Astrocyte of the spinal cord (primary cell): ENCODE measurements at regions not wholly inside any gene's neighbourhood (a gene's known extent, or its start where the extent isn't known, plus 50 kb on each side); places are given as distances from the start of the nearest gene placed in this dataset.

Experiments
- DNase-seq: peaks from one replicate; pipeline ENCODE4 v3.0.0; 2011; ENCODE audit warnings: low read depth, low spot score
- H3K4me3 ChIP-seq: 2 replicates; pipeline ENCODE4 v1.5.1; 2011; ENCODE audit warnings: low read depth, mild to moderate bottlenecking, low read length, moderate library complexity
- in situ Hi-C: cut with HindIII; loops from 2 replicates; pipeline ENCODE4 v1.10.0; 2017; ENCODE audit warnings: low sequenced_read_pairs
- TF ChIP-seq, protein P1 (sequence below): IDR thresholded peaks from 2 replicates; pipeline ENCODE4 v1.5.1; 2012; ENCODE audit warnings: low read depth, mild to moderate bottlenecking, low read length, inconsistent platforms

DNA sequence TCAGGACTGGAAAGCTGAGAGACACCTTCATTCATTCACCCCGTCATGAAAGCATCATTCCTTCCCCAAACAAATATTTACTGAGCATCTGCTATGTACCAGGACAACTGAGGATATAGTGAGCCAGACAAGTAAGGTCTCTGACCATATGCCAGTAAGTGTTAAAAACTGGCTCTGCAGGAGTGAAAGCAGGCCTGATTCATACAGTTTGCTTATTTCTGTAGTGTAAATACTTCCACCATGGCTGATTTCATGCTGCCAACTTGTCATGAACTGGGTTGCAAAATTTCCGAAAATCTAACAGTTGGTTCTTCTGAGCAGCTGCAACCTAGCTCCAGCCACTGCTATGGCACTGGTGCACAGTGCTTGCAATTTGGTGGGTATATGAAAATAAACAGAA lies 68.1 kb downstream of the YIPF5 start:
- in situ Hi-C loops: no loop called here
- no peak overlapping the region for H3K4me3 ChIP-seq
- DNase-seq: no peak
- TF ChIP-seq, protein P1, sequence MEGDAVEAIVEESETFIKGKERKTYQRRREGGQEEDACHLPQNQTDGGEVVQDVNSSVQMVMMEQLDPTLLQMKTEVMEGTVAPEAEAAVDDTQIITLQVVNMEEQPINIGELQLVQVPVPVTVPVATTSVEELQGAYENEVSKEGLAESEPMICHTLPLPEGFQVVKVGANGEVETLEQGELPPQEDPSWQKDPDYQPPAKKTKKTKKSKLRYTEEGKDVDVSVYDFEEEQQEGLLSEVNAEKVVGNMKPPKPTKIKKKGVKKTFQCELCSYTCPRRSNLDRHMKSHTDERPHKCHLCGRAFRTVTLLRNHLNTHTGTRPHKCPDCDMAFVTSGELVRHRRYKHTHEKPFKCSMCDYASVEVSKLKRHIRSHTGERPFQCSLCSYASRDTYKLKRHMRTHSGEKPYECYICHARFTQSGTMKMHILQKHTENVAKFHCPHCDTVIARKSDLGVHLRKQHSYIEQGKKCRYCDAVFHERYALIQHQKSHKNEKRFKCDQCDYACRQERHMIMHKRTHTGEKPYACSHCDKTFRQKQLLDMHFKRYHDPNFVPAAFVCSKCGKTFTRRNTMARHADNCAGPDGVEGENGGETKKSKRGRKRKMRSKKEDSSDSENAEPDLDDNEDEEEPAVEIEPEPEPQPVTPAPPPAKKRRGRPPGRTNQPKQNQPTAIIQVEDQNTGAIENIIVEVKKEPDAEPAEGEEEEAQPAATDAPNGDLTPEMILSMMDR: no peak

DNA sequence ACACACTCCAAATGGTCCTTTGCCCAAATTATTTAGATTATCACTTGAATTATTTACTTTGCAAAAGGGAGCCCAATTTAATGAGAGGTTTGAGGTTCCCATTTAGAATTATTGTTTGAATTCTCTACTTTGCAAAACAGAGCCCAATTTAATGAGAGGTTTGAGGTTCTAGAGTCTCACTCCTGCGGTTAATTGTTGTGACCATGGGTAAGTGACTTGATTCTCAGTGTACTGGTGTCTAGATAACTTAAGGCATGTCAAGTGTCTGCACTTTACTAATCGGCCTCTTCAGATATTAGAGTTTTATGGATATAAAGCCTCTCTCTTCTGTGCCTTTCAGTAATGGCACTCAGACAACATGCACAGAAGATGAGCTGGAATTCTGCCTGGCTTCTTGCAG lies 67.5 kb downstream of the YIPF5 start:
- TF ChIP-seq, protein P1: no peak
- no peak overlapping the region for H3K4me3 ChIP-seq
- no peak for DNase-seq
- in situ Hi-C loops: no loop called here

DNA sequence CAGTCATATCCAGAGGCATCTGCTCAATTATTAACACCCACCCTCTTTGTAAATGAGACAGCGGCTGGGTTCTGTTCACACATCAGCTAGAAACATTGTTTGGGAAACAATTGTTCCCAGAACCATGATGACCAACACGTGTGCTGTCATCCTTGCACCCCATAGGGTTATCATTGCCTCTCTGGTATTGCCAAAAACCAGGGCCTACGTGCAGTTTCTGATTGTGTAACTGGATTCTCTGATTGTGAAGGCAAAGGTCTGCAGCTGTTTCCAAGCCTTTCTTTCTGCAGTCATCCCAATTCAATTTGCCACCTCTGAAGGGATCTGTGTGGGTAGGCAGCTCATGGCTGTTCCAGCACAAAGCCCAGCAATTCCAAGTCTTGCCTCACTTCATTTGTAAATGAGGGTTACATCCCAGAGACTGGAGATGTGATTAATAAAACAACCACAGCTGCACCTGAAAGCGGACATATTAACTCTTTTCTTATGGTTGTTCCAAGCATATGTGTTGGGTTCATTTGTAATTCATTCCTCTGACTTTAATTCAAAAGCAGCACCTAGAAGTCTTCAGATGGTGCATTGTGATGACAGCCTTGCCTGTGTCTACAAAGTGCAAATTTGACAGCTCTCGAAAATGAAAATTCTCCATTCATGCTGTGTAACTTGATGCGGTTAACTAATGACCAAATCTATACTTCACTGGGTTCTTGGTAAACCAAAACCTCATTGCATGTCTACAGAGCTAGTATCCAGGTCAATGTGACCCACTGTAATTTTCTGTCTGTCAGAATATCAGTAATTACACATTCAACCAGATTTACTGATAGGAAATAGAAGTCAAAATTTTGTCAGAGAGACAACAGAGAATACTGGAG lies 66.6 kb downstream of the YIPF5 start:
- TF ChIP-seq, protein P1: no peak
- H3K4me3 ChIP-seq: no peak overlapping the region
- in situ Hi-C loops: no loop called here
- DNase-seq: no peak

DNA sequence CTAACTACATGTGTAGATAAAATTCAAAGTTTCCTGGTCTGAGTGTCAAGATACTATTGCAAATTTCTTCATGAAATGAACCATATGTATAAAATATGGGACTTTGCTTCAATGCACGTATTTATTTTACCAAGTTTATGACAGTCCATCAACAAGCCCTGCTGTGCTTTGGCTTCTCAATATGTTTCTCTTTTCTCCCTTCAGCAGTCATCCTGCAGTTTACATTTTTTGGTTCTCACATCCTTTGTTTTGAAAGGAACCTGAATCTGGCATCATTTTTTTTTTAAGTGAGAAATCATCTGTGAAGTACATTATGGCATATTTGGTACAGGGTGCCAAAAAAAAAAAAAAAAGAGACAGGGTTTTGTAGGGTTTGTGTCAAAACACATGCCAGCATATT lies 65.1 kb downstream of the YIPF5 start:
- TF ChIP-seq, protein P1: no peak
- no peak for DNase-seq
- in situ Hi-C loops: no loop called here
- no peak overlapping the region for H3K4me3 ChIP-seq

DNA sequence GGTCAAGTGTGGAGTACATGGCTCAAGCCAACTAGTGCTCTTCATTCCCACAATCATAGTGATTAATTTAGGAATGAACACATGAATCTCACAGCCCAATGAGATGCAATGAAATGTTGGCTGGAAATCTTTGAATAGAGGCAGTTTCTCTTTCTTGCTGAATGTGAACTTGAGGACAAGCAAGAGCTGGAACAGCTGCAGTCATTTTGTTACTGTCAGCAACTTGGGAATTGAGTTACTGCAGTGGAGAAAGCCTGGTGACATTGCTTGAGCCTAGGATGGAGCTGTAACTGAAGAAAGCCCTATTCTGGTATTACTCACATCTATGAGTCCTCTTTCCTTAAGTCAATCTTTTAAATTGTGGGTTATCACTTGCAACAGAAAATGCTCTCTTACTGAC lies 62.3 kb downstream of the YIPF5 start:
- TF ChIP-seq, protein P1: no peak
- in situ Hi-C loops: no loop called here
- H3K4me3 ChIP-seq: no peak overlapping the region
- DNase-seq: no peak
